ENCODE measurements at regions not wholly inside any gene's neighbourhood (a gene's known extent, or its start where the extent isn't known, plus 50 kb on each side); places are given as distances from the start of the nearest gene placed in this dataset.

- H3K36me3 ChIP-seq = no peaks in the 10 kb centered on the region
- H3K27me3 ChIP-seq = peaks cover 7% of the 10 kb centered on the region
- no peak overlapping the region for H3K4me3 ChIP-seq
- TF ChIP-seq POLR2AphosphoS5 (IDR thresholded peaks at IDR 0.05) (no peak), EP300 (IDR thresholded peaks at IDR 0.05; ENCODE audit: low read depth) (no peak), CTCF (IDR thresholded peaks at IDR 0.05) (no peak), POLR2A (IDR thresholded peaks at IDR 0.05) (no peak)
- H3K27ac ChIP-seq = no peak overlapping the region
- no peaks in the 10 kb centered on the region for H3K4me1 ChIP-seq
- in situ Hi-C loops (cut with MboI; ENCODE audit: low pct_ligation_motif_present in 1 of 4, low pct_unique_long_range_greater_than_20kb in 1 of 4, low sequenced_read_pairs in 3 of 4) = no loop called here
- DNase-seq = no peak
- WGBS, 2 donors (ENCODE audit: low coverage in 1 of 2) = 86 to 94% methylated on average over 5 to 7 of the region's 7 CpGs
- intact Hi-C loops (cut with DNase I; ENCODE audit: low total_unique reads) = no loop called here
- no peaks in the 10 kb centered on the region for H3K9me3 ChIP-seq
These were observed 269.4 kb downstream of the TCF7L2 start for GRCh38 chr10:113219446-113219845.

- intact Hi-C loops (cut with DNase I; ENCODE audit: low total_unique reads) = no loop called here
- no peaks in the 10 kb centered on the region for H3K9me3 ChIP-seq
- no peaks in the 10 kb centered on the region for H3K4me1 ChIP-seq
- no peak for TF ChIP-seq POLR2AphosphoS5 (IDR thresholded peaks at IDR 0.05)
- TF ChIP-seq EP300 (IDR thresholded peaks at IDR 0.05; ENCODE audit: low read depth) = no peak
- no peak for TF ChIP-seq CTCF (IDR thresholded peaks at IDR 0.05)
- TF ChIP-seq POLR2A (IDR thresholded peaks at IDR 0.05) = no peak
- H3K4me3 ChIP-seq = no peak overlapping the region
- 31 to 53% methylated on average over 5 to 6 of the region's 6 CpGs for WGBS, 2 donors (ENCODE audit: low coverage in 1 of 2)
- H3K36me3 ChIP-seq = no peaks in the 10 kb centered on the region
- peaks cover 7% of the 10 kb centered on the region for H3K27me3 ChIP-seq
- in situ Hi-C loops (cut with MboI; ENCODE audit: low pct_ligation_motif_present in 1 of 4, low pct_unique_long_range_greater_than_20kb in 1 of 4, low sequenced_read_pairs in 3 of 4) = no loop called here
- no peak overlapping the region for H3K27ac ChIP-seq
- no peak for DNase-seq
These were observed 271.7 kb downstream of the TCF7L2 start for GRCh38 chr10:113221756-113222168.

DNA sequence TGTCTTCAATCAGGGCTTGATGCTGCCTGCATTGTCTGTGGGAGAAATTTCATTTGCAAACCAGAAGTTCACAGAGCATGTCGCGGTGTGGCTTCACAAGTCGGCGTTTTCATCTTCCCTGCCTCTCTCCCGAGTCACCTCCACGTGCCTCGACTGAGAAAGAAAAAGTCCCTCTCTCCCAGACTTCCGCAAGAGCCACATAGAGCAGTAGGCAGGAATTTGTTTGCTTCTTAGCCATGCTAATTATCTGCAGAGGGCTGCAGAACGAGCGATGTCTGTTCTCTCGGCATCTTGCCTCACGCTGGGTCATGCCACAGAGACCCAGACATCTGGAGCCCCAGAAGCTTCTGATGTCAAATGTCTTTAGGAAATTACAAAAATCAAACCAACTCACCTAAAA lies 272.2 kb downstream of the TCF7L2 start:
- no peaks in the 10 kb centered on the region for H3K4me1 ChIP-seq
- DNase-seq = no peak
- no peak overlapping the region for H3K27ac ChIP-seq
- H3K36me3 ChIP-seq = no peaks in the 10 kb centered on the region
- no peak overlapping the region for H3K4me3 ChIP-seq
- peaks cover 7% of the 10 kb centered on the region for H3K27me3 ChIP-seq
- in situ Hi-C loops (cut with MboI; ENCODE audit: low pct_ligation_motif_present in 1 of 4, low pct_unique_long_range_greater_than_20kb in 1 of 4, low sequenced_read_pairs in 3 of 4) (no loop called here), intact Hi-C loops (cut with DNase I; ENCODE audit: low total_unique reads) (no loop called here)
- H3K9me3 ChIP-seq = no peaks in the 10 kb centered on the region
- WGBS, 2 donors (ENCODE audit: low coverage in 1 of 2) = 66 to 75% methylated on average over 6 to 12 of the region's 12 CpGs
- TF ChIP-seq EP300 (IDR thresholded peaks at IDR 0.05; ENCODE audit: low read depth) = no peak
- no peak for TF ChIP-seq CTCF (IDR thresholded peaks at IDR 0.05)
- no peak for TF ChIP-seq POLR2A (IDR thresholded peaks at IDR 0.05)
- TF ChIP-seq POLR2AphosphoS5 (IDR thresholded peaks at IDR 0.05) = no peak

DNA sequence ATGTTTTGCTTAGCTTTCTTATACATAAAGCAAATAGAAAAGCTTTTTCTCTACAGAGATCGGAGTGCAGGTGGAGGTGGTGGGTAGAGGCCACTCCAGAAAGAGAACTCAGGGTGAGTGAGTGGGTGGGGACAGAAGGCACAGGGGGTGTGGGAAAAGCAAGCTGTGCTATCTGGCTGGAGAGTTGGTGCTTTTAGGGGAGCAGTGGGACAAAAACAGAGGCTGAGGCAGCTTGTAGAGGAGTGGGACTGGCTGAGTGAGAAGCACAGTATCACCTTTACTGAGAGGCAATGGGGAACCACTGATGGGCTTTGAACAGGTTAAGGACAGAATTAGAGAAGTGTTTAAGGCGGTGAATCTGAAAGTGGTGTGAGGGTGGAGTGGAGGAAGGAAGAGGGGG lies 275.3 kb downstream of the TCF7L2 start:
- in situ Hi-C loops (cut with MboI; ENCODE audit: low pct_ligation_motif_present in 1 of 4, low pct_unique_long_range_greater_than_20kb in 1 of 4, low sequenced_read_pairs in 3 of 4) = no loop called here
- H3K36me3 ChIP-seq = no peaks in the 10 kb centered on the region
- H3K27me3 ChIP-seq = peaks cover 13% of the 10 kb centered on the region
- DNase-seq = no peak
- H3K4me3 ChIP-seq = no peak overlapping the region
- no peak overlapping the region for H3K27ac ChIP-seq
- intact Hi-C loops (cut with DNase I; ENCODE audit: low total_unique reads) = no loop called here
- H3K4me1 ChIP-seq = no peaks in the 10 kb centered on the region
- 51 to 93% methylated on average over 2 of the region's 2 CpGs for WGBS, 2 donors (ENCODE audit: low coverage in 1 of 2)
- TF ChIP-seq CTCF (IDR thresholded peaks at IDR 0.05) (no peak), EP300 (IDR thresholded peaks at IDR 0.05; ENCODE audit: low read depth) (no peak), POLR2A (IDR thresholded peaks at IDR 0.05) (no peak), POLR2AphosphoS5 (IDR thresholded peaks at IDR 0.05) (no peak)
- no peaks in the 10 kb centered on the region for H3K9me3 ChIP-seq
